ENCODE measurements at regions not wholly inside any gene's neighbourhood (a gene's known extent, or its start where the extent isn't known, plus 50 kb on each side); places are given as distances from the start of the nearest gene placed in this dataset.

DNA sequence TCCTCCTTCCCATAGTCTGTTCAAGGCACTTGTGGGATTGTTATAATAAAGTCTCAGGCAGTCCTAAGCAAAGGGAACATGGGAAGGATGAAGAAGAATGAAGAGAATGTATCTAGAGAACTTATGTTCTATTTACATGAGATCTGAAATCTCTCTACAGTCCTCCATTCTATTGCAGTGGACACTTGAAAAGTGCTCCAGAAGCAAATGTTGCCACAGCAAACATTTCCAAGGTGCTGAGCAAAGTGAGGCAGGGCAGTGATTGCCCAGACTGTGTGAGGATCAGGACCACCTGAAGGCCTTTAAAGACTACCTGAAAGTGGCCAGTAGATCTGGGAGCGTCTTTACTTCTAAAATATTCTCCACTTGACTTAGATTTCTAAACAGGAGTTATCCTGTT, 203.5 kb downstream of the RBM46 start:
- Histone ChIP-seq H3K9me3 (ENCODE audit: low read length) (no peaks in the 10 kb centered on the region), H4K20me1 (ENCODE audit: insufficient read depth) (no peaks in the 10 kb centered on the region), H3K79me2 (replicated peaks; ENCODE audit: insufficient read depth, low read length) (no peaks in the 10 kb centered on the region), H3K9ac (ENCODE audit: low read length) (no peak overlapping the region), H3K4me2 (ENCODE audit: low read length) (no peak overlapping the region), H3K27me3 (ENCODE audit: insufficient read depth, low read depth, low read length) (no peaks in the 10 kb centered on the region), H3K4me3 (ENCODE audit: low read length) (no peak overlapping the region), H2AFZ (ENCODE audit: low read depth, low read length) (no peak overlapping the region), H3K36me3 (ENCODE audit: insufficient read depth, low read length) (no peaks in the 10 kb centered on the region), H3K9me2 (ENCODE audit: insufficient read depth, low read length) (no peaks in the 10 kb centered on the region), H3K27ac (ENCODE audit: low read length) (no peak overlapping the region), H3F3A (ENCODE audit: insufficient read depth, low read length, poor library complexity, severe bottlenecking) (no peaks in the 10 kb centered on the region)
- TF ChIP-seq, protein P1, sequence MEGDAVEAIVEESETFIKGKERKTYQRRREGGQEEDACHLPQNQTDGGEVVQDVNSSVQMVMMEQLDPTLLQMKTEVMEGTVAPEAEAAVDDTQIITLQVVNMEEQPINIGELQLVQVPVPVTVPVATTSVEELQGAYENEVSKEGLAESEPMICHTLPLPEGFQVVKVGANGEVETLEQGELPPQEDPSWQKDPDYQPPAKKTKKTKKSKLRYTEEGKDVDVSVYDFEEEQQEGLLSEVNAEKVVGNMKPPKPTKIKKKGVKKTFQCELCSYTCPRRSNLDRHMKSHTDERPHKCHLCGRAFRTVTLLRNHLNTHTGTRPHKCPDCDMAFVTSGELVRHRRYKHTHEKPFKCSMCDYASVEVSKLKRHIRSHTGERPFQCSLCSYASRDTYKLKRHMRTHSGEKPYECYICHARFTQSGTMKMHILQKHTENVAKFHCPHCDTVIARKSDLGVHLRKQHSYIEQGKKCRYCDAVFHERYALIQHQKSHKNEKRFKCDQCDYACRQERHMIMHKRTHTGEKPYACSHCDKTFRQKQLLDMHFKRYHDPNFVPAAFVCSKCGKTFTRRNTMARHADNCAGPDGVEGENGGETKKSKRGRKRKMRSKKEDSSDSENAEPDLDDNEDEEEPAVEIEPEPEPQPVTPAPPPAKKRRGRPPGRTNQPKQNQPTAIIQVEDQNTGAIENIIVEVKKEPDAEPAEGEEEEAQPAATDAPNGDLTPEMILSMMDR (IDR thresholded peaks at IDR 0.05; ENCODE audit: poor library complexity, severe bottlenecking), result no peak
- TF ChIP-seq POLR2AphosphoS5 (IDR thresholded peaks at IDR 0.05) (no peak), TAF1 (IDR thresholded peaks at IDR 0.05; ENCODE audit: low read depth) (no peak), EZH2 (IDR thresholded peaks at IDR 0.05; ENCODE audit: borderline replicate concordance, insufficient read depth, low read length, poor library complexity, severe bottlenecking) (no peak), MXI1 (conservative IDR thresholded peaks at IDR 0.05; ENCODE audit: poor library complexity, severe bottlenecking) (no peak), RAD21 (conservative IDR thresholded peaks at IDR 0.05) (no peak), SMC3 (conservative IDR thresholded peaks at IDR 0.05; ENCODE audit: poor library complexity) (no peak)

DNA sequence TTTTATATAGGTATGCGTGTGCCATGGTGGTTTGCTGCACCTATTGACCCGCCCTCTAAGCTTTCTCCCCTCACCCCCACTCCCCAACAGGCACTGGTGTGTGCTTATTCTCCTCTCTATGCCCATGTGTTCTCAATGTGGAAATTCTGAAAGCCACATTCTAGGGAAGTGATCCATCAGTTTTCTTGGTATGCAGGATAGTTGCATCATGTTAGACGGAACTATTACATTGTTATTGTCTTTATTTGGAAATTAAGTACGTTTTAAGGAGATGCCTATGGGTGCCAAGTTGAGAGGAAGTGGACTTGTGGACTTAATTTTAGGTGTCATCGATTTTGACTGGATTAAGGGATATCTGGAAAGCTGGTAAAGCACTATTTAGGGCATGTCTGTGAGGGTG, 204.6 kb downstream of the RBM46 start:
- TF ChIP-seq SMC3 (conservative IDR thresholded peaks at IDR 0.05; ENCODE audit: poor library complexity) (no peak), RAD21 (conservative IDR thresholded peaks at IDR 0.05) (no peak), MXI1 (conservative IDR thresholded peaks at IDR 0.05; ENCODE audit: poor library complexity, severe bottlenecking) (no peak), EZH2 (IDR thresholded peaks at IDR 0.05; ENCODE audit: borderline replicate concordance, insufficient read depth, low read length, poor library complexity, severe bottlenecking) (no peak), TAF1 (IDR thresholded peaks at IDR 0.05; ENCODE audit: low read depth) (no peak), EP300 (conservative IDR thresholded peaks at IDR 0.05; ENCODE audit: poor library complexity, severe bottlenecking) (no peak), POLR2AphosphoS5 (IDR thresholded peaks at IDR 0.05) (no peak)
- TF ChIP-seq, protein P1 (IDR thresholded peaks at IDR 0.05; ENCODE audit: poor library complexity, severe bottlenecking), result no peak
- TF ChIP-seq, protein P2, sequence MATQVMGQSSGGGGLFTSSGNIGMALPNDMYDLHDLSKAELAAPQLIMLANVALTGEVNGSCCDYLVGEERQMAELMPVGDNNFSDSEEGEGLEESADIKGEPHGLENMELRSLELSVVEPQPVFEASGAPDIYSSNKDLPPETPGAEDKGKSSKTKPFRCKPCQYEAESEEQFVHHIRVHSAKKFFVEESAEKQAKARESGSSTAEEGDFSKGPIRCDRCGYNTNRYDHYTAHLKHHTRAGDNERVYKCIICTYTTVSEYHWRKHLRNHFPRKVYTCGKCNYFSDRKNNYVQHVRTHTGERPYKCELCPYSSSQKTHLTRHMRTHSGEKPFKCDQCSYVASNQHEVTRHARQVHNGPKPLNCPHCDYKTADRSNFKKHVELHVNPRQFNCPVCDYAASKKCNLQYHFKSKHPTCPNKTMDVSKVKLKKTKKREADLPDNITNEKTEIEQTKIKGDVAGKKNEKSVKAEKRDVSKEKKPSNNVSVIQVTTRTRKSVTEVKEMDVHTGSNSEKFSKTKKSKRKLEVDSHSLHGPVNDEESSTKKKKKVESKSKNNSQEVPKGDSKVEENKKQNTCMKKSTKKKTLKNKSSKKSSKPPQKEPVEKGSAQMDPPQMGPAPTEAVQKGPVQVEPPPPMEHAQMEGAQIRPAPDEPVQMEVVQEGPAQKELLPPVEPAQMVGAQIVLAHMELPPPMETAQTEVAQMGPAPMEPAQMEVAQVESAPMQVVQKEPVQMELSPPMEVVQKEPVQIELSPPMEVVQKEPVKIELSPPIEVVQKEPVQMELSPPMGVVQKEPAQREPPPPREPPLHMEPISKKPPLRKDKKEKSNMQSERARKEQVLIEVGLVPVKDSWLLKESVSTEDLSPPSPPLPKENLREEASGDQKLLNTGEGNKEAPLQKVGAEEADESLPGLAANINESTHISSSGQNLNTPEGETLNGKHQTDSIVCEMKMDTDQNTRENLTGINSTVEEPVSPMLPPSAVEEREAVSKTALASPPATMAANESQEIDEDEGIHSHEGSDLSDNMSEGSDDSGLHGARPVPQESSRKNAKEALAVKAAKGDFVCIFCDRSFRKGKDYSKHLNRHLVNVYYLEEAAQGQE (IDR thresholded peaks at IDR 0.05; ENCODE audit: borderline replicate concordance), result no peak
- H3K9me2 ChIP-seq (ENCODE audit: insufficient read depth, low read length), result no peaks in the 10 kb centered on the region
- H3K36me3 ChIP-seq (ENCODE audit: insufficient read depth, low read length), result no peaks in the 10 kb centered on the region
- H3K4me2 ChIP-seq (ENCODE audit: low read length), result no peak overlapping the region
- no peak overlapping the region for H3K27ac ChIP-seq (ENCODE audit: low read length)
- no peaks in the 10 kb centered on the region for H3K27me3 ChIP-seq (ENCODE audit: insufficient read depth, low read depth, low read length)
- no peaks in the 10 kb centered on the region for H3K79me2 ChIP-seq (replicated peaks; ENCODE audit: insufficient read depth, low read length)
- H2AFZ ChIP-seq (ENCODE audit: low read depth, low read length), result no peak overlapping the region
- no peak overlapping the region for H3K4me3 ChIP-seq (ENCODE audit: low read length)
- H3K9ac ChIP-seq (ENCODE audit: low read length), result no peak overlapping the region
- H3F3A ChIP-seq (ENCODE audit: insufficient read depth, low read length, poor library complexity, severe bottlenecking), result no peaks in the 10 kb centered on the region
- no peaks in the 10 kb centered on the region for H3K9me3 ChIP-seq (ENCODE audit: low read length)
- H4K20me1 ChIP-seq (ENCODE audit: insufficient read depth), result no peaks in the 10 kb centered on the region
